Psoas muscle (tissue), 7 donors: ENCODE measurements at regions not wholly inside any gene's neighbourhood (a gene's known extent, or its start where the extent isn't known, plus 50 kb on each side); places are given as distances from the start of the nearest gene placed in this dataset.
"Not testable (repeated sequence)": the region's sequence is repeated elsewhere in the genome, so short reads cannot be mapped to it uniquely, and the experiment has no call there.

Experiments used
- ATAC-seq, 4 donors: fragments of 200-7000 bp; cut with Tn5 transposase; one replicate each; pipeline ENCODE4 v1.9.1; 2020; ENCODE audit warnings: moderate library complexity in 3 of 4, mild to moderate bottlenecking in 2 of 4
- DNase-seq, 2 donors: peaks; one replicate each; pipeline ENCODE4 v3.0.0-alpha.2; 2020
- H3K27ac ChIP-seq: fragments of 200-600 bp; one replicate; pipeline ENCODE4 v1.8.0; 2022
- H3K27me3 ChIP-seq, 3 donors: fragments of 200-600 bp in 1 of 3; one replicate each; pipeline versions ENCODE4 v1.6.1 to v1.8.0; 2013 to 2022; ENCODE audit warnings: low read length in 2 of 3, mild to moderate bottlenecking in 2 of 3, moderate library complexity in 1 of 3; ENCODE audit not compliant: insufficient read depth in 3 of 3
- H3K36me3 ChIP-seq, 2 donors: fragments of 200-600 bp in 1 of 2; one replicate each; pipeline versions ENCODE4 v1.6.1 to v1.8.0; 2013 to 2022; ENCODE audit warnings: low read depth in 1 of 2, mild to moderate bottlenecking in 1 of 2, moderate library complexity in 1 of 2; ENCODE audit not compliant: insufficient read depth in 1 of 2
- H3K4me1 ChIP-seq: fragments of 200-600 bp; one replicate; pipeline ENCODE4 v1.8.0; 2022
- H3K4me3 ChIP-seq: fragments of 200-600 bp; one replicate; pipeline ENCODE4 v1.8.0; 2022; ENCODE audit warnings: mild to moderate bottlenecking
- H3K9me3 ChIP-seq: fragments of 200-600 bp; one replicate; pipeline ENCODE4 v1.8.0; 2022
- CTCF ChIP-seq: fragments of 200-600 bp; IDR thresholded peaks from one replicate; pipeline ENCODE4 v1.8.0; 2022; ENCODE audit warnings: antibody characterized with exemption
- WGBS, 3 donors: extraction: QIAGEN DNeasy Blood & Tissue Kit; methylation state at CpG; one replicate each; pipeline versions ENCODE4 v1.1.6 to v1.1.7; 2013; 5-methylcytosine and 5-hydroxymethylcytosine counted together
- intact Hi-C, 2 donors: fragments of 100-400 bp; cut with DNase I; formaldehyde crosslinking; loops; one replicate each; pipeline versions ENCODE4 v1.11.0 to v1.14.2; 2022
- donor health status: healthy with polysubstance abuse.
- donor health status: DM: no; HTN: no; CAD: no; lungs with moderate emphysema.
- donor health status: Bipolar disorder and iron deficiency.
- donor health status: healthy.
- donor health status: DM: yes; HTN: yes; CAD: no.
- donor health status: DM: no; HTN: no; CAD: no.
- donor health status: DM: yes; HTN: yes; CAD: no.

GRCh38 chr9:110130211-110130610, 77.7 kb downstream of the C9orf152 start:
- DNase-seq: no peak
- peaks cover 40% of the 10 kb centered on the region for H3K4me1 ChIP-seq
- H3K4me3 ChIP-seq: no peak overlapping the region
- H3K27ac ChIP-seq: no peak overlapping the region
- H3K9me3 ChIP-seq: no peaks in the 10 kb centered on the region
- WGBS, 3 donors: 74 to 84% (median 80%) methylated on average over 3 of the region's 3 CpGs
- H3K27me3 ChIP-seq: no peaks in the 10 kb centered on the region
- ATAC-seq: no peak
- intact Hi-C loops: no loop called here
- H3K36me3 ChIP-seq: no peaks in the 10 kb centered on the region
- no peak for TF ChIP-seq CTCF

GRCh38 chr9:110130791-110131416, 77.1 kb downstream of the C9orf152 start:
- ATAC-seq: no peak
- H3K36me3 ChIP-seq: no peaks in the 10 kb centered on the region
- no peak for DNase-seq
- no peak for TF ChIP-seq CTCF
- no peaks in the 10 kb centered on the region for H3K9me3 ChIP-seq
- intact Hi-C loops: no loop called here
- H3K4me1 ChIP-seq: peaks cover 43% of the 10 kb centered on the region
- H3K27me3 ChIP-seq: no peaks in the 10 kb centered on the region
- H3K4me3 ChIP-seq: no peak overlapping the region
- 86 to 87% (median 87%) methylated on average over 6 of the region's 6 CpGs for WGBS, 3 donors
- no peak overlapping the region for H3K27ac ChIP-seq

- no peak overlapping the region for H3K27ac ChIP-seq
- ATAC-seq (no peak), DNase-seq (no peak)
- intact Hi-C loops: no loop called here
- no peak for TF ChIP-seq CTCF
- H3K9me3 ChIP-seq: no peaks in the 10 kb centered on the region
- no peak overlapping the region for H3K4me3 ChIP-seq
- no peaks in the 10 kb centered on the region for H3K27me3 ChIP-seq
- no peaks in the 10 kb centered on the region for H3K36me3 ChIP-seq
- peaks cover 45% of the 10 kb centered on the region for H3K4me1 ChIP-seq
- 82 to 92% (median 92%) methylated on average over 2 of the region's 2 CpGs for WGBS, 3 donors
Observed at GRCh38 chr9:110131499-110131898, 76.5 kb downstream of the C9orf152 start.

DNA sequence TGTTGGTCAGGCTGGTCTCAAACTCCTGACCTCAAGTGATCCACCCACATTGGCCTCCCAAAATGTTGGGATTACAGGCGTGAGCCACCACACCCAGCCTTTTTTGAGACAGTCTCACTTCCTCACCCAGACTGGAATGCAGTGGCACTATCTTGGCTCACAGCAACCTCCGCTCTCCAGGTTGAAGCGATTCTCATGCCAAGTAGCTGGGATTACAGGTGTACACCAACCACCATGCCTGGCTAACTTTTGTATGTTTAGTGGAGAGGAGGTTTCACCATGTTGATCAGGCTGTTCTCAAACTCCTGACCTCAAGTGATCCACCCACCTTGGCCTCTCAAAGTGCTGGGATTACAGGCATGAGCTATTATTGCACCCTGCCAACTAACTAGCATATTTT, 75.4 kb downstream of the C9orf152 start:
- DNase-seq, ATAC-seq, H3K27me3 ChIP-seq, H3K27ac ChIP-seq, H3K36me3 ChIP-seq, intact Hi-C loops, H3K4me3 ChIP-seq, H3K9me3 ChIP-seq: not testable (repeated sequence)
- peaks cover 45% of the 10 kb centered on the region for H3K4me1 ChIP-seq
- 88 to 97% (median 94%) methylated on average over 3 of the region's 3 CpGs for WGBS, 3 donors

DNA sequence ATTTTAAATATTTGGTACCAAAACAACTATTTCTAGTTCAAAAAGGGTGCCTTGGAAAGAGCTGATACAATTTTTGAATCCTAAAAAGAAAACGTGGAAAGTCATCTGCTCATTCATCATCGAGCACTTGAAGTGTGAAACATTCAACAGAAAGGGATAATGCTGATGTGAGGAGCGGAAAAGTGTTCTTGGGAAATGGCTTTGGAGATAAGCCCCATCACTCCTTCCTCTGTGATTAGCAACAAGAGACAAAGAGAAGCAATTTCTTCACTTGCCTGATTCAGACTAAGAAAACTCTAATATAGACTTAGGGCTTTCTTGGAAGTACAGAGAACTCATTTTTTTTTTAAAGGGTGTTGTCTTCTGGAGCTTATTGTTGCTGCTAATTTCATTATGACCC, 74.9 kb downstream of the C9orf152 start:
- Histone ChIP-seq H3K4me3 (no peak overlapping the region), H3K9me3 (no peaks in the 10 kb centered on the region), H3K27me3 (no peaks in the 10 kb centered on the region), H3K4me1 (peaks cover 45% of the 10 kb centered on the region), H3K27ac (no peak overlapping the region), H3K36me3 (peaks cover 0 to 2% of the 10 kb centered on the region in 2 donors)
- intact Hi-C loops: no loop called here
- WGBS, 3 donors: 57 to 68% (median 67%) methylated on average over 3 of the region's 3 CpGs
- DNase-seq (no peak), ATAC-seq (no peak)
- TF ChIP-seq CTCF: no peak
